HepG2 (cell line): ENCODE measurements at regions not wholly inside any gene's neighbourhood (a gene's known extent, or its start where the extent isn't known, plus 50 kb on each side); places are given as distances from the start of the nearest gene placed in this dataset.

ENCODE experiments used
- AGO1 ChIP-seq: fragments of 200-400 bp; formaldehyde crosslinking; IDR thresholded peaks from 2 replicates; pipeline ENCODE4 v1.6.1; 2017; ENCODE audit warnings: mild to moderate bottlenecking, low read depth, low read length, moderate library complexity; ENCODE audit not compliant: poor library complexity, severe bottlenecking
- DR1 ChIP-seq: sonication (generic); formaldehyde crosslinking; IDR thresholded peaks from 2 replicates; pipeline ENCODE4 v1.8.0; 2021; ENCODE audit warnings: mild to moderate bottlenecking, missing genetic modification reagents, inconsistent platforms
- MYC ChIP-seq: sonication (generic); formaldehyde crosslinking; IDR thresholded peaks from 2 replicates; pipeline ENCODE4 v1.9.0; 2021; ENCODE audit warnings: missing genetic modification reagents, borderline replicate concordance
- NCOA1 ChIP-seq: sonication (generic); formaldehyde crosslinking; IDR thresholded peaks from 2 replicates; pipeline ENCODE4 v1.9.0; 2021; ENCODE audit warnings: missing genetic modification reagents
- NRL ChIP-seq: sonication (generic); formaldehyde crosslinking; IDR thresholded peaks from 2 replicates; pipeline ENCODE4 v1.5.0; 2020; ENCODE audit warnings: missing genetic modification reagents, mild to moderate bottlenecking, moderate library complexity, borderline replicate concordance
- PCBP2 ChIP-seq: fragments of 200-400 bp; formaldehyde crosslinking; optimal IDR thresholded peaks from 2 replicates; pipeline ENCODE3; 2018; ENCODE audit warnings: low read length, low read depth; ENCODE audit not compliant: poor library complexity, severe bottlenecking
- POLR2A ChIP-seq, 2 experiments: IDR thresholded peaks; 2 replicates each; pipeline ENCODE4 v1.6.1; 2011; ENCODE audit warnings: low read depth in 2 of 2, low read length in 2 of 2, mild to moderate bottlenecking in 1 of 2, moderate library complexity in 1 of 2; ENCODE audit not compliant: insufficient read depth in 1 of 2
- PREB ChIP-seq: sonication (generic); formaldehyde crosslinking; IDR thresholded peaks from 2 replicates; pipeline ENCODE4 v1.4.0; 2020; ENCODE audit warnings: missing genetic modification reagents
- RXRB ChIP-seq: IDR thresholded peaks from 2 replicates; pipeline ENCODE4 v1.6.1; 2016; ENCODE audit warnings: borderline replicate concordance, missing genetic modification reagents, missing compliant biosample characterization
- SMAD3 ChIP-seq: sonication (generic); formaldehyde crosslinking; IDR thresholded peaks from 2 replicates; pipeline ENCODE4 v1.4.0; 2020; ENCODE audit warnings: missing genetic modification reagents
- SRSF1 ChIP-seq: fragments of 200-400 bp; formaldehyde crosslinking; optimal IDR thresholded peaks from 2 replicates; pipeline ENCODE3; 2017; ENCODE audit warnings: mild to moderate bottlenecking, low read depth, low read length, moderate library complexity
- TBP ChIP-seq: sonication (generic); formaldehyde crosslinking; IDR thresholded peaks from 2 replicates; pipeline ENCODE4 v1.5.0; 2020; ENCODE audit warnings: missing genetic modification reagents
- WIZ ChIP-seq: sonication (generic); formaldehyde crosslinking; IDR thresholded peaks from 2 replicates; pipeline ENCODE4 v1.5.1; 2020; ENCODE audit warnings: mild to moderate bottlenecking, missing genetic modification reagents
- XBP1 ChIP-seq: sonication (generic); formaldehyde crosslinking; IDR thresholded peaks from 2 replicates; pipeline ENCODE4 v1.5.0; 2020; ENCODE audit warnings: missing genetic modification reagents
- ZNF20 ChIP-seq: sonication (generic); formaldehyde crosslinking; IDR thresholded peaks from 2 replicates; pipeline ENCODE4 v1.4.0; 2020; ENCODE audit warnings: mild to moderate bottlenecking, moderate library complexity, missing genetic modification reagents
- ZNF343 ChIP-seq: sonication (generic); formaldehyde crosslinking; IDR thresholded peaks from 2 replicates; pipeline ENCODE4 v1.4.0; 2020; ENCODE audit warnings: mild to moderate bottlenecking, missing genetic modification reagents
- TF ChIP-seq, protein P1 (sequence below), 2 experiments: sonication (generic) in 1 of 2; formaldehyde crosslinking in 1 of 2; IDR thresholded peaks; 2 replicates each; pipeline versions ENCODE4 v1.4.0 to v1.6.1; 2018 to 2020; ENCODE audit warnings: missing genetic modification reagents in 2 of 2, borderline replicate concordance in 1 of 2, low read depth in 1 of 2, mild to moderate bottlenecking in 1 of 2, missing biosample characterization in 1 of 2
- TF ChIP-seq, protein P2 (sequence below): sonication (generic); formaldehyde crosslinking; IDR thresholded peaks from 2 replicates; pipeline ENCODE4 v1.4.0; 2020; ENCODE audit warnings: missing genetic modification reagents
- TF ChIP-seq, protein P3 (sequence below), 2 experiments: sonication (generic) in 1 of 2; formaldehyde crosslinking in 1 of 2; IDR thresholded peaks; 2 replicates each; pipeline versions ENCODE4 v1.6.1 to v1.9.0; 2014 to 2022; ENCODE audit warnings: antibody characterized with exemption in 1 of 2, borderline replicate concordance in 1 of 2, inconsistent platforms in 1 of 2, low read depth in 1 of 2, missing genetic modification reagents in 1 of 2

GRCh38 chr12:46492471-46493085 lies 120.0 kb upstream of the SLC38A2 start (continued):
- no peak for TF ChIP-seq WIZ
- no peak for TF ChIP-seq AGO1
- no peak for TF ChIP-seq ZNF20
- no peak for TF ChIP-seq SRSF1
- no peak for TF ChIP-seq NRL (CRISPR knock-in tag)
- TF ChIP-seq POLR2A (IDR thresholded peaks at IDR 0.05; ENCODE audit: insufficient read depth in 1 of 2, low read depth in 2 of 2, low read length in 2 of 2): peak in 1 of 2 experiments; percentile 38; a peak in 1 of 4 replicates
- TF ChIP-seq PCBP2: no peak
- peak; percentile 84; the same call in 1 of the 2 replicates for TF ChIP-seq XBP1
- no peak for TF ChIP-seq PREB (CRISPR knock-in tag)
- no peak for TF ChIP-seq MYC (CRISPR knock-in tag)
- TF ChIP-seq, protein P1, sequence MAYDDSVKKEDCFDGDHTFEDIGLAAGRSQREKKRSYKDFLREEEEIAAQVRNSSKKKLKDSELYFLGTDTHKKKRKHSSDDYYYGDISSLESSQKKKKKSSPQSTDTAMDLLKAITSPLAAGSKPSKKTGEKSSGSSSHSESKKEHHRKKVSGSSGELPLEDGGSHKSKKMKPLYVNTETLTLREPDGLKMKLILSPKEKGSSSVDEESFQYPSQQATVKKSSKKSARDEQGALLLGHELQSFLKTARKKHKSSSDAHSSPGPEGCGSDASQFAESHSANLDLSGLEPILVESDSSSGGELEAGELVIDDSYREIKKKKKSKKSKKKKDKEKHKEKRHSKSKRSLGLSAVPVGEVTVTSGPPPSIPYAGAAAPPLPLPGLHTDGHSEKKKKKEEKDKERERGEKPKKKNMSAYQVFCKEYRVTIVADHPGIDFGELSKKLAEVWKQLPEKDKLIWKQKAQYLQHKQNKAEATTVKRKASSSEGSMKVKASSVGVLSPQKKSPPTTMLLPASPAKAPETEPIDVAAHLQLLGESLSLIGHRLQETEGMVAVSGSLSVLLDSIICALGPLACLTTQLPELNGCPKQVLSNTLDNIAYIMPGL (CRISPR knock-in tag; IDR thresholded peaks at IDR 0.05; ENCODE audit: borderline replicate concordance in 1 of 2, low read depth in 1 of 2): 0 out of 4 replicates have a peak, but pooled peaks have one; percentile 46 to 51
- TF ChIP-seq, protein P2, sequence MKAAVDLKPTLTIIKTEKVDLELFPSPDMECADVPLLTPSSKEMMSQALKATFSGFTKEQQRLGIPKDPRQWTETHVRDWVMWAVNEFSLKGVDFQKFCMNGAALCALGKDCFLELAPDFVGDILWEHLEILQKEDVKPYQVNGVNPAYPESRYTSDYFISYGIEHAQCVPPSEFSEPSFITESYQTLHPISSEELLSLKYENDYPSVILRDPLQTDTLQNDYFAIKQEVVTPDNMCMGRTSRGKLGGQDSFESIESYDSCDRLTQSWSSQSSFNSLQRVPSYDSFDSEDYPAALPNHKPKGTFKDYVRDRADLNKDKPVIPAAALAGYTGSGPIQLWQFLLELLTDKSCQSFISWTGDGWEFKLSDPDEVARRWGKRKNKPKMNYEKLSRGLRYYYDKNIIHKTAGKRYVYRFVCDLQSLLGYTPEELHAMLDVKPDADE: no peak
- TF ChIP-seq NCOA1: peak; percentile 75; the same call in 1 of the 2 replicates
- peak; percentile 96 for TF ChIP-seq SMAD3
- TF ChIP-seq, protein P3, sequence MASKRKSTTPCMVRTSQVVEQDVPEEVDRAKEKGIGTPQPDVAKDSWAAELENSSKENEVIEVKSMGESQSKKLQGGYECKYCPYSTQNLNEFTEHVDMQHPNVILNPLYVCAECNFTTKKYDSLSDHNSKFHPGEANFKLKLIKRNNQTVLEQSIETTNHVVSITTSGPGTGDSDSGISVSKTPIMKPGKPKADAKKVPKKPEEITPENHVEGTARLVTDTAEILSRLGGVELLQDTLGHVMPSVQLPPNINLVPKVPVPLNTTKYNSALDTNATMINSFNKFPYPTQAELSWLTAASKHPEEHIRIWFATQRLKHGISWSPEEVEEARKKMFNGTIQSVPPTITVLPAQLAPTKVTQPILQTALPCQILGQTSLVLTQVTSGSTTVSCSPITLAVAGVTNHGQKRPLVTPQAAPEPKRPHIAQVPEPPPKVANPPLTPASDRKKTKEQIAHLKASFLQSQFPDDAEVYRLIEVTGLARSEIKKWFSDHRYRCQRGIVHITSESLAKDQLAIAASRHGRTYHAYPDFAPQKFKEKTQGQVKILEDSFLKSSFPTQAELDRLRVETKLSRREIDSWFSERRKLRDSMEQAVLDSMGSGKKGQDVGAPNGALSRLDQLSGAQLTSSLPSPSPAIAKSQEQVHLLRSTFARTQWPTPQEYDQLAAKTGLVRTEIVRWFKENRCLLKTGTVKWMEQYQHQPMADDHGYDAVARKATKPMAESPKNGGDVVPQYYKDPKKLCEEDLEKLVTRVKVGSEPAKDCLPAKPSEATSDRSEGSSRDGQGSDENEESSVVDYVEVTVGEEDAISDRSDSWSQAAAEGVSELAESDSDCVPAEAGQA (IDR thresholded peaks at IDR 0.05; ENCODE audit: low read depth): no peak
- TF ChIP-seq, protein P3 (CRISPR knock-in tag; IDR thresholded peaks at IDR 0.05; ENCODE audit: borderline replicate concordance): no peak
- TF ChIP-seq RXRB (CRISPR knock-in tag): peak; percentile 98
- TF ChIP-seq TBP (CRISPR knock-in tag): no peak
- no peak for TF ChIP-seq ZNF343 (CRISPR knock-in tag)
- TF ChIP-seq DR1 (CRISPR knock-in tag): no peak
